ENCODE measurements at regions not wholly inside any gene's neighbourhood (a gene's known extent, or its start where the extent isn't known, plus 50 kb on each side); places are given as distances from the start of the nearest gene placed in this dataset.

DNA sequence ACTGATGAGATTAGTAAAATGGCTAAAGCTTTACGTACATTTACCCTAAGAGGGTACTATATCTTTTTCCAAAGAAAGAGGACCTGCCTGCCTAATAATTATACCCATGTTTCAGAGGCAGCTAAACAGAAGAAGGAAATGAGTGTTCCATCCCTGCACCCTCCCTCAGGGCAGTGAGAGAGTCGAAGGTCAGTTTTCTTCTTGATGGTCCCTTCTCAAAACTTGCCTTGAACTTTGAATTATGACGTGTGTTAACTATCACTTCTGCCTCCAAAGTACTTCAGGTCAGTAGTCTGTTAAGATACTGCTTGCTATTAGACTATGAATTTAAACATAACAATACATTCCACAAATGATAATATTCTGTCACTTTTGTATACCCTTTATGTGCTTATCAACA lies 294.8 kb upstream of the CHRM3 start:
- TF ChIP-seq, protein P1, sequence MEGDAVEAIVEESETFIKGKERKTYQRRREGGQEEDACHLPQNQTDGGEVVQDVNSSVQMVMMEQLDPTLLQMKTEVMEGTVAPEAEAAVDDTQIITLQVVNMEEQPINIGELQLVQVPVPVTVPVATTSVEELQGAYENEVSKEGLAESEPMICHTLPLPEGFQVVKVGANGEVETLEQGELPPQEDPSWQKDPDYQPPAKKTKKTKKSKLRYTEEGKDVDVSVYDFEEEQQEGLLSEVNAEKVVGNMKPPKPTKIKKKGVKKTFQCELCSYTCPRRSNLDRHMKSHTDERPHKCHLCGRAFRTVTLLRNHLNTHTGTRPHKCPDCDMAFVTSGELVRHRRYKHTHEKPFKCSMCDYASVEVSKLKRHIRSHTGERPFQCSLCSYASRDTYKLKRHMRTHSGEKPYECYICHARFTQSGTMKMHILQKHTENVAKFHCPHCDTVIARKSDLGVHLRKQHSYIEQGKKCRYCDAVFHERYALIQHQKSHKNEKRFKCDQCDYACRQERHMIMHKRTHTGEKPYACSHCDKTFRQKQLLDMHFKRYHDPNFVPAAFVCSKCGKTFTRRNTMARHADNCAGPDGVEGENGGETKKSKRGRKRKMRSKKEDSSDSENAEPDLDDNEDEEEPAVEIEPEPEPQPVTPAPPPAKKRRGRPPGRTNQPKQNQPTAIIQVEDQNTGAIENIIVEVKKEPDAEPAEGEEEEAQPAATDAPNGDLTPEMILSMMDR (IDR thresholded peaks at IDR 0.05) = no peak
- no peak for TF ChIP-seq POLR2A (IDR thresholded peaks at IDR 0.05)

All from adrenal gland (tissue), 5 donors.